Brain microvascular endothelial cell (primary cell): ENCODE measurements at regions not wholly inside any gene's neighbourhood (a gene's known extent, or its start where the extent isn't known, plus 50 kb on each side); places are given as distances from the start of the nearest gene placed in this dataset.
"Not testable (repeated sequence)": the region's sequence is repeated elsewhere in the genome, so short reads cannot be mapped to it uniquely, and the experiment has no call there.

Experiments
- DNase-seq: peaks from one replicate; pipeline ENCODE4 v3.0.0-alpha.2; 2020
- H3K27ac ChIP-seq: fragments of 250-450 bp; sonication (Bioruptor Pico); 2 replicates; pipeline ENCODE4 v1.5.1; 2020; ENCODE audit warnings: mild to moderate bottlenecking, moderate library complexity
- H3K27me3 ChIP-seq: fragments of 250-450 bp; sonication (Bioruptor Pico); replicated peaks from 2 replicates; pipeline ENCODE4 v1.5.1; 2020; ENCODE audit warnings: mild to moderate bottlenecking
- H3K36me3 ChIP-seq: fragments of 250-450 bp; sonication (Bioruptor Pico); replicated peaks from 2 replicates; pipeline ENCODE4 v1.5.1; 2020; ENCODE audit warnings: mild to moderate bottlenecking
- H3K4me3 ChIP-seq: 2 replicates; pipeline ENCODE4 v1.5.1; 2011; ENCODE audit warnings: low read depth, mild to moderate bottlenecking, control low read depth, low read length, moderate library complexity
- CTCF ChIP-seq: IDR thresholded peaks from 2 replicates; pipeline ENCODE4 v1.5.1; 2011; ENCODE audit warnings: low read depth, mild to moderate bottlenecking, moderate library complexity, low read length, control low read depth, inconsistent platforms; ENCODE audit errors: missing control alignments
- in situ Hi-C: cut with HindIII; loops from 2 replicates; pipeline ENCODE4 v1.10.0; 2017; ENCODE audit warnings: low sequenced_read_pairs, low pct_ligation_motif_present

GRCh38 chr7:106344861-106345260 lies 60.1 kb upstream of the NAMPT start:
- DNase-seq, result peak; percentile 47
- Histone ChIP-seq H3K4me3 (no peak overlapping the region), H3K27me3 (no peaks in the 10 kb centered on the region), H3K36me3 (no peaks in the 10 kb centered on the region), H3K27ac (peak overlapping the region; percentile 86)
- in situ Hi-C loops, result no loop called here
- no peak for TF ChIP-seq CTCF

GRCh38 chr7:106344211-106344610 lies 59.4 kb upstream of the NAMPT start:
- no peak for TF ChIP-seq CTCF
- Histone ChIP-seq H3K27me3 (no peaks in the 10 kb centered on the region), H3K27ac (peak overlapping the region; percentile 86), H3K36me3 (no peaks in the 10 kb centered on the region), H3K4me3 (no peak overlapping the region)
- no peak for DNase-seq
- in situ Hi-C loops, result no loop called here

GRCh38 chr7:106342049-106342448 lies 57.3 kb upstream of the NAMPT start:
- H3K27ac ChIP-seq, H3K4me3 ChIP-seq, H3K27me3 ChIP-seq, in situ Hi-C loops, DNase-seq, H3K36me3 ChIP-seq: not testable (repeated sequence)

- DNase-seq, H3K36me3 ChIP-seq, H3K4me3 ChIP-seq, H3K27ac ChIP-seq, in situ Hi-C loops, H3K27me3 ChIP-seq: not testable (repeated sequence)
Observed at GRCh38 chr7:106340247-106340596, 55.4 kb upstream of the NAMPT start.

- DNase-seq, result no peak
- no peak overlapping the region for H3K4me3 ChIP-seq
- in situ Hi-C loops, result no loop called here
- H3K27ac ChIP-seq, result no peak overlapping the region
- no peak for TF ChIP-seq CTCF
- no peaks in the 10 kb centered on the region for H3K36me3 ChIP-seq
- H3K27me3 ChIP-seq, result no peaks in the 10 kb centered on the region
Observed at GRCh38 chr7:106339513-106340246, 54.9 kb upstream of the NAMPT start.

GRCh38 chr7:106337754-106338153 lies 53.0 kb upstream of the NAMPT start:
- in situ Hi-C loops, result no loop called here
- no peak for DNase-seq
- Histone ChIP-seq H3K4me3 (no peak overlapping the region), H3K36me3 (no peaks in the 10 kb centered on the region), H3K27ac (no peak overlapping the region), H3K27me3 (no peaks in the 10 kb centered on the region)
- TF ChIP-seq CTCF, result no peak

GRCh38 chr7:106335814-106336213 lies 51.0 kb upstream of the NAMPT start:
- Histone ChIP-seq H3K27ac (no peak overlapping the region), H3K36me3 (no peaks in the 10 kb centered on the region), H3K27me3 (no peaks in the 10 kb centered on the region), H3K4me3 (no peak overlapping the region)
- in situ Hi-C loops, result no loop called here
- DNase-seq, result no peak
- TF ChIP-seq CTCF, result no peak
